Transverse colon (tissue), 4 donors: ENCODE measurements at regions not wholly inside any gene's neighbourhood (a gene's known extent, or its start where the extent isn't known, plus 50 kb on each side); places are given as distances from the start of the nearest gene placed in this dataset.

Experiments
- DNase-seq: peaks from one replicate; pipeline ENCODE4 v3.0.0-alpha.2; 2019
- H3K27ac ChIP-seq, 4 donors: fragments of 200-600 bp; sonication (generic); 2 replicates each; pipeline ENCODE4 v1.5.1; 2016 to 2018; ENCODE audit warnings: inconsistent platforms in 4 of 4
- H3K27me3 ChIP-seq: fragments of 200-600 bp; sonication (generic); 2 replicates; pipeline ENCODE4 v1.5.1; 2017; ENCODE audit warnings: inconsistent platforms
- H3K36me3 ChIP-seq, 4 donors: fragments of 200-600 bp; sonication (generic); 2 replicates each; pipeline ENCODE4 v1.5.1; 2017 to 2019; ENCODE audit warnings: inconsistent platforms in 4 of 4
- H3K4me1 ChIP-seq, 4 donors: fragments of 200-600 bp; sonication (generic); 2 replicates each; pipeline ENCODE4 v1.5.1; 2017 to 2020; ENCODE audit warnings: inconsistent platforms in 4 of 4
- H3K4me3 ChIP-seq, 4 donors: fragments of 200-600 bp; sonication (generic); 1 replicate in 1 of 4; 2 replicates in 3 of 4; pipeline versions ENCODE4 v1.5.1 to v1.6.1; 2017 to 2019; ENCODE audit warnings: inconsistent platforms in 4 of 4
- H3K9me3 ChIP-seq, 2 donors: fragments of 200-600 bp; sonication (generic); 2 replicates each; pipeline ENCODE4 v1.5.1; 2017 to 2019; ENCODE audit warnings: inconsistent platforms in 2 of 2
- EP300 ChIP-seq: sonication (generic); formaldehyde crosslinking; IDR thresholded peaks from one replicate; pipeline ENCODE4 v1.6.1; 2017; ENCODE audit warnings: antibody characterized with exemption, low read depth
- POLR2A ChIP-seq: fragments of 450-650 bp; IDR thresholded peaks from one replicate; pipeline ENCODE4 v1.6.1; 2016; ENCODE audit warnings: antibody characterized with exemption, mild to moderate bottlenecking, moderate library complexity
- POLR2AphosphoS5 ChIP-seq, 3 donors: sonication (generic); formaldehyde crosslinking; IDR thresholded peaks; one replicate each; pipeline ENCODE4 v1.6.1; 2016; ENCODE audit warnings: antibody characterized with exemption in 3 of 3
- WGBS, 2 donors: methylation state at CpG; one replicate each; pipeline ENCODE4 v1.1.5; 2018; ENCODE audit warnings: low coverage in 1 of 2; 5-methylcytosine and 5-hydroxymethylcytosine counted together
- in situ Hi-C, 4 donors: fragments of 200-750 bp; cut with MboI; loops; one replicate each; pipeline versions ENCODE4 v1.15.0 to v1.15.1; 2017; ENCODE audit warnings: low sequenced_read_pairs in 3 of 4, low pct_ligation_motif_present in 1 of 4, low pct_unique_long_range_greater_than_20kb in 1 of 4
- intact Hi-C: fragments of 100-400 bp; cut with DNase I; formaldehyde crosslinking; loops from one replicate; pipeline ENCODE4 v1.15.1; 2023; ENCODE audit warnings: low total_unique reads
- TF ChIP-seq, protein P1 (sequence below), 5 experiments: fragments of 200-600 bp in 3 of 5; fragments of 450-650 bp in 2 of 5; sonication (generic) in 3 of 5; IDR thresholded peaks; 1 replicate in 2 of 5; 2 replicates in 3 of 5; pipeline ENCODE4 v1.5.1; 2016 to 2017; ENCODE audit warnings: antibody characterized with exemption in 5 of 5, inconsistent platforms in 3 of 5, mild to moderate bottlenecking in 2 of 5, moderate library complexity in 1 of 5

DNA sequence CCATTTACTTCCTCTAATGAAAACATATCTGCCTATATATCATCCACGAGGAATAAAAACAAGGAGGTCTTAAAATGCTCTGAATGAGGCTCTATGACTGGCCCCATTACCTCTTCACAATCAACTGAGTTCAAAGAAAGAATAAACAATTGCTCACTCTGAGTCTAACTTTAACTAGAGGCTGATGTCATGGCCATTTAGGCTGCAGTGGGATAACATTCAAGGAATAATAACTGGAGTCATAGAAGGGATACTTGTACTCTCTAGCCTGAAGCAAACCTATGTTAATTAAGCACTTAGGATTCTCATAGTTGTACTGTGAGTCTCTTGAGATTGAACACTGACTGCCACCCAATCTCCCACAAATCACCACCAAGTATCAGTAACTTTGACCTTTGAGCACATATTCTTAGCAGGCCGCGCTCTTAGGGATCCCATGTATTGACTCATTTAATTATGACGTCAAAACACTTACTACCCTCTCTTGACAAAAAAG, 70.2 kb downstream of the PERP start:
- intact Hi-C loops = no loop called here
- Histone ChIP-seq H3K27ac (no peak overlapping the region), H3K4me3 (no peak overlapping the region), H3K36me3 (no peaks in the 10 kb centered on the region), H3K27me3 (no peaks in the 10 kb centered on the region), H3K4me1 (peaks cover 0 to 3% (median 0%) of the 10 kb centered on the region in 4 donors), H3K9me3 (no peaks in the 10 kb centered on the region)
- DNase-seq = no peak
- no peak for TF ChIP-seq POLR2AphosphoS5 (IDR thresholded peaks at IDR 0.05)
- no peak for TF ChIP-seq POLR2A
- TF ChIP-seq, protein P1, sequence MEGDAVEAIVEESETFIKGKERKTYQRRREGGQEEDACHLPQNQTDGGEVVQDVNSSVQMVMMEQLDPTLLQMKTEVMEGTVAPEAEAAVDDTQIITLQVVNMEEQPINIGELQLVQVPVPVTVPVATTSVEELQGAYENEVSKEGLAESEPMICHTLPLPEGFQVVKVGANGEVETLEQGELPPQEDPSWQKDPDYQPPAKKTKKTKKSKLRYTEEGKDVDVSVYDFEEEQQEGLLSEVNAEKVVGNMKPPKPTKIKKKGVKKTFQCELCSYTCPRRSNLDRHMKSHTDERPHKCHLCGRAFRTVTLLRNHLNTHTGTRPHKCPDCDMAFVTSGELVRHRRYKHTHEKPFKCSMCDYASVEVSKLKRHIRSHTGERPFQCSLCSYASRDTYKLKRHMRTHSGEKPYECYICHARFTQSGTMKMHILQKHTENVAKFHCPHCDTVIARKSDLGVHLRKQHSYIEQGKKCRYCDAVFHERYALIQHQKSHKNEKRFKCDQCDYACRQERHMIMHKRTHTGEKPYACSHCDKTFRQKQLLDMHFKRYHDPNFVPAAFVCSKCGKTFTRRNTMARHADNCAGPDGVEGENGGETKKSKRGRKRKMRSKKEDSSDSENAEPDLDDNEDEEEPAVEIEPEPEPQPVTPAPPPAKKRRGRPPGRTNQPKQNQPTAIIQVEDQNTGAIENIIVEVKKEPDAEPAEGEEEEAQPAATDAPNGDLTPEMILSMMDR (IDR thresholded peaks at IDR 0.05) = no peak
- TF ChIP-seq EP300 = no peak
- in situ Hi-C loops = no loop called here
- WGBS, 2 donors = 82 to 92% methylated on average over 4 of the region's 4 CpGs

DNA sequence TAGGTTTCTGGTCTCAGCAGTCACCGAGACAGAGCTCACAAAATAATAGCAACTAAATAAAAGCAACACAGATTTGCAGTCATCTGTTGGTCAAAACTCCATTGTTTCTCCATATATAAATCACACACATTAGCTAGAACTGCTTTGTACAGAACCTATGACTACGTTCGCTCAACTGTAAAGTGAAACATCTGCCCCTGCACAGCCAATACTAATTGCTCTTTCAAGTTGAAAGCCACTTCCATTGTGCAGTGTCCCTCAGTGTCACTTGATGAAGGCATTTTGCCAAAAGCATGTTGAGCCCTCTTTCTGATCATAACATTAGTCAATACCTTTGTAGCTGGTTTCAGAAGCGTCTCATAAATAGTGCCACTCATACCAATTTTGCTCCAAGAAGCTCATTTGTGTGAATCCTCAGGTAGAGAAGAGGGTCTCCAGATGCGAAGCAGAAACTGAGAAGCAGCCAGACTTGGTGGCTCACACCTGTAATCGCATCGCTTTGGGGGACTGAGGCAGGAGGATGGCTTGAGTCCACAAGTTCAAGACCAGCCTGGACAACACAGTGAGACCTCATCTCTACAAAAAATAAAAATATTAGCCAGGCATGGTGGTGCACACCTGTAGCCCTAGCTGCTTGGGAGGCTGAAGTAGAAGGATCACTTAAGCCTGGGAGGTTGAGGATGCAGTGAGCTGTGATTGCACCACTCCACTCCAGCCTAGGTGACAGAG, 68.9 kb downstream of the PERP start:
- in situ Hi-C loops = no loop called here

More for the DNA sequence above, 68.9 kb downstream of the PERP start:
- H3K27me3 ChIP-seq = no peaks in the 10 kb centered on the region
- TF ChIP-seq POLR2A (no peak), POLR2AphosphoS5 (IDR thresholded peaks at IDR 0.05) (no peak), EP300 (no peak)
- TF ChIP-seq, protein P1 (IDR thresholded peaks at IDR 0.05) = no peak
- H3K4me1 ChIP-seq = peaks cover 0 to 3% (median 0%) of the 10 kb centered on the region in 4 donors
- DNase-seq = no peak
- H3K36me3 ChIP-seq = no peaks in the 10 kb centered on the region
- H3K27ac ChIP-seq = no peak overlapping the region
- H3K4me3 ChIP-seq = no peak overlapping the region
- WGBS, 2 donors = 88 to 93% methylated on average over 7 of the region's 7 CpGs
- intact Hi-C loops = no loop called here
- no peaks in the 10 kb centered on the region for H3K9me3 ChIP-seq
